CD8-positive, alpha-beta memory T cell (primary cell): ENCODE measurements at regions not wholly inside any gene's neighbourhood (a gene's known extent, or its start where the extent isn't known, plus 50 kb on each side); places are given as distances from the start of the nearest gene placed in this dataset.
"Not testable (repeated sequence)": the region's sequence is repeated elsewhere in the genome, so short reads cannot be mapped to it uniquely, and the experiment has no call there.

ENCODE experiments used
- CTCF ChIA-PET: fragments of 350-600 bp; sonication (Branson Sonifier 250); formaldehyde crosslinking; loops from one replicate; lab custom pipeline; 2021; ENCODE audit warnings: antibody characterized with exemption; lab: Charles Lee
- POLR2A ChIA-PET: fragments of 350-600 bp; sonication (Branson Sonifier 250); formaldehyde crosslinking; loops from one replicate; lab custom pipeline; 2021; ENCODE audit warnings: antibody characterized with exemption; lab: Charles Lee
- DNase-seq, 5 donors: peaks; one replicate each; pipeline versions ENCODE4 v3.0.0 to v3.0.0-alpha.2; 2020 to 2022; ENCODE audit warnings: mixed read lengths in 1 of 5
- H3K27ac ChIP-seq: one replicate; pipeline ENCODE4 v1.7.0; 2013; ENCODE audit warnings: low read depth, mild to moderate bottlenecking, low read length, moderate library complexity
- H3K27me3 ChIP-seq: 2 replicates; pipeline ENCODE4 v1.7.0; 2013; ENCODE audit warnings: low read length, mild to moderate bottlenecking; ENCODE audit not compliant: insufficient read depth, poor library complexity, severe bottlenecking
- H3K36me3 ChIP-seq: 2 replicates; pipeline ENCODE4 v1.7.0; 2013; ENCODE audit warnings: mild to moderate bottlenecking, low read length, moderate library complexity; ENCODE audit not compliant: insufficient read depth
- H3K4me1 ChIP-seq: 2 replicates; pipeline ENCODE4 v1.7.0; 2013; ENCODE audit warnings: mild to moderate bottlenecking, low read length, moderate library complexity; ENCODE audit not compliant: insufficient read depth
- H3K4me3 ChIP-seq: 2 replicates; pipeline ENCODE4 v1.7.0; 2013; ENCODE audit warnings: mild to moderate bottlenecking, low read length
- H3K9me3 ChIP-seq: 2 replicates; pipeline ENCODE4 v1.7.0; 2013; ENCODE audit warnings: mild to moderate bottlenecking, low read length
- H3K27ac Mint-ChIP-seq, 8 donors: one replicate each; pipeline ENCODE4 v1.8.0; 2020 to 2021; ENCODE audit warnings: mixed read lengths in 8 of 8, mild to moderate bottlenecking in 6 of 8, inconsistent platforms in 3 of 8, moderate library complexity in 3 of 8
- H3K27me3 Mint-ChIP-seq, 2 donors: one replicate each; pipeline ENCODE4 v1.8.0; 2020 to 2021; ENCODE audit warnings: mixed read lengths in 2 of 2, mild to moderate bottlenecking in 1 of 2, moderate library complexity in 1 of 2
- H3K36me3 Mint-ChIP-seq, 3 donors: one replicate each; pipeline ENCODE4 v1.8.0; 2020 to 2021; ENCODE audit warnings: mixed read lengths in 3 of 3, inconsistent platforms in 1 of 3, mild to moderate bottlenecking in 1 of 3
- H3K4me1 Mint-ChIP-seq, 3 donors: one replicate each; pipeline ENCODE4 v1.8.0; 2020 to 2021; ENCODE audit warnings: mixed read lengths in 3 of 3, inconsistent platforms in 1 of 3, mild to moderate bottlenecking in 1 of 3
- H3K4me3 Mint-ChIP-seq, 7 donors: one replicate each; pipeline ENCODE4 v1.8.0; 2020 to 2021; ENCODE audit warnings: mixed read lengths in 7 of 7, mild to moderate bottlenecking in 6 of 7, moderate library complexity in 4 of 7, inconsistent platforms in 2 of 7
- H3K9me3 Mint-ChIP-seq, 5 donors: one replicate each; pipeline ENCODE4 v1.8.0; 2020 to 2022; ENCODE audit warnings: mixed read lengths in 5 of 5, mild to moderate bottlenecking in 3 of 5, moderate library complexity in 2 of 5, inconsistent platforms in 1 of 5

- no peak overlapping the region for H3K27ac Mint-ChIP-seq
- Histone ChIP-seq H3K27me3 (no peaks in the 10 kb centered on the region), H3K36me3 (no peaks in the 10 kb centered on the region), H3K9me3 (no peaks in the 10 kb centered on the region), H3K4me1 (no peaks in the 10 kb centered on the region), H3K27ac (no peak overlapping the region), H3K4me3 (no peak overlapping the region)
- H3K4me3 Mint-ChIP-seq, result no peak overlapping the region
- no peaks in the 10 kb centered on the region for H3K4me1 Mint-ChIP-seq
- H3K27me3 Mint-ChIP-seq, result peaks cover 4 to 29% of the 10 kb centered on the region in 2 donors
- peaks cover 0 to 5% (median 0%) of the 10 kb centered on the region in 5 donors for H3K9me3 Mint-ChIP-seq
- no peak for DNase-seq
- POLR2A ChIA-PET, result no interaction called here
- CTCF ChIA-PET, result no interaction called here
- H3K36me3 Mint-ChIP-seq, result no peaks in the 10 kb centered on the region
Observed at GRCh38 chr12:114025935-114026334, 59.8 kb upstream of the RBM19 start.

GRCh38 chr12:114022081-114022480 lies 56.0 kb upstream of the RBM19 start:
- H3K27ac Mint-ChIP-seq, H3K4me3 ChIP-seq, DNase-seq, H3K27ac ChIP-seq, H3K27me3 ChIP-seq, CTCF ChIA-PET, H3K36me3 ChIP-seq, H3K9me3 ChIP-seq, H3K4me3 Mint-ChIP-seq, POLR2A ChIA-PET, H3K4me1 Mint-ChIP-seq, H3K9me3 Mint-ChIP-seq, H3K36me3 Mint-ChIP-seq, H3K4me1 ChIP-seq: not testable (repeated sequence)
- peaks cover 3 to 14% of the 10 kb centered on the region in 2 donors for H3K27me3 Mint-ChIP-seq

- DNase-seq, result no peak
- H3K27me3 Mint-ChIP-seq, result peaks cover 3 to 17% of the 10 kb centered on the region in 2 donors
- no peaks in the 10 kb centered on the region for H3K27me3 ChIP-seq
- peaks cover 0 to 4% (median 0%) of the 10 kb centered on the region in 5 donors for H3K9me3 Mint-ChIP-seq
- no peaks in the 10 kb centered on the region for H3K4me1 ChIP-seq
- no peak overlapping the region for H3K27ac ChIP-seq
- H3K4me3 ChIP-seq, result no peak overlapping the region
- H3K4me1 Mint-ChIP-seq, result no peaks in the 10 kb centered on the region
- H3K36me3 Mint-ChIP-seq, result no peaks in the 10 kb centered on the region
- H3K4me3 Mint-ChIP-seq, result no peak overlapping the region
- no peaks in the 10 kb centered on the region for H3K36me3 ChIP-seq
- no peaks in the 10 kb centered on the region for H3K9me3 ChIP-seq
- ChIA-PET POLR2A (no interaction called here), CTCF (no interaction called here)
- H3K27ac Mint-ChIP-seq, result no peak overlapping the region
Observed at GRCh38 chr12:114018669-114019068, 52.5 kb upstream of the RBM19 start.
